SKM-1 treated with dmso at 0.1 percent for 144 hours (cell line): ENCODE measurements at regions not wholly inside any gene's neighbourhood (a gene's known extent, or its start where the extent isn't known, plus 50 kb on each side); places are given as distances from the start of the nearest gene placed in this dataset.
A peak's percentile ranks its signal among the peaks of the same experiment; 100 is the strongest.
"Not testable (repeated sequence)": the region's sequence is repeated elsewhere in the genome, so short reads cannot be mapped to it uniquely, and the experiment has no call there.

ENCODE experiments used
- DNase-seq: peaks from one replicate; lab custom pipeline; 2025; ENCODE audit not compliant: unreplicated experiment; lab: John Stamatoyannopoulos, UW

DNA sequence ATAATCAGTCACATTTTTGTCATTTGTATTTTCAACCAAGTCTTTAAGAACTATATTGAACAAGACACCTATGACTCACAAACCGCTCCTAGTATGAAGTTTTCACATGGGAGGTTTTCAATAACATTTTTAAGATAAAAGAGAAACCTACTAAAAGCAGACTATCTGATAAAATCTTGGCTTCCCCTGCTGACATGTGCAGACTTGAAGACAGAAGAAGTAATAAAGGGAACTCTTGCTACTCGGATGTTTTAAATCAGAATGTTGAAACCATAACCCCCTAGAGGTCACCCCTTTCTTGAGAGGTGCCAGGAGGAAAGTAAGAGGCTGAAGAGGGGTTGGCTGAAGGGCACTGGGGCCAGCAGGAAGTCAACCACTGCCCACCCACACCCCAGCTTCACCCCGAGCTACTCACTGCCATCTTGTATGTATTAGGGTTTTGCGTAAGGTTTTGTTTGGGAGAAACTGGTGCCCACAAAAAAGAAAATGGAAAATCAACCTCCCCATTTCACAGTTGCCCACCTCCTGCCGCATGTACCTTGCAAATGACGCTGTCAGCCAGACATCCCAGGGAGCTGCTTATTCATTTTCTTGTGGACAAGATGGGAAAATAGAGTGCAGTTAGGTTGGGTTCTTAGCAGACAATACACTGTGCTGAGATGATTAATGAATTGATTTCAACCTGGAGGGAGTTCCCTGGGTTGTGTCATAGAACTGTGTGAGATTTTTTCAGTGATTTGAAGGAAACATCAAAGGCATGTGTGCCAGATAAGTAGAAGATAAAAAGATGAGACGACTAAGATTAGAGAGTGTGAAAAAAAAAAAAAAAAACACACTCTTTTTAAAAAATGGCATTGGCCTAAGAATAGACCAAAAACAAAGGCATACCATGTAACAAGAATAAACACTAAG is 83.2 kb upstream of the TAB2 start:
- DNase-seq = peak; percentile 56

GRCh38 chr6:149235130-149235561 is 82.4 kb upstream of the TAB2 start:
- DNase-seq = peak; percentile 70

- no peak for DNase-seq
Observed at GRCh38 chr6:149236589-149236988, 80.9 kb upstream of the TAB2 start.

DNA sequence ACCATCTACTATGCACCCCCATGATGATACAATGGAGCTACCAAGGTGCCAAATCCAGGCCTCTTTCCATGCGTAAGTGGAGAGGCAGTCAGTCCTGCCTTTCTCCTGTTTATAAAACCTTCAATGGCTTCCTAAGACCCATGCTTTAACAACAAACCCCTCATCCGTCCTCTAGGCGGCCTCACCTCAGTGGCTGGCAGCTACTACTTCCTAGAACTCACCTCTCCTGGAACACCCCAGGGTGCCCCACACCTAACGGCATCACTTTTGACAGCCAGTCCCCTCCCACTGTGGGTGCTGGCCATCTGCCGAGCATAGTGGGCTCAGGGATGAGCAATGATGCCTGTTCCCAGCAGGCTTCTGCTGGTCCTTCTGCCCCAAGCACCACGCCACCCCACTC is 80.0 kb upstream of the TAB2 start:
- DNase-seq = no peak

DNA sequence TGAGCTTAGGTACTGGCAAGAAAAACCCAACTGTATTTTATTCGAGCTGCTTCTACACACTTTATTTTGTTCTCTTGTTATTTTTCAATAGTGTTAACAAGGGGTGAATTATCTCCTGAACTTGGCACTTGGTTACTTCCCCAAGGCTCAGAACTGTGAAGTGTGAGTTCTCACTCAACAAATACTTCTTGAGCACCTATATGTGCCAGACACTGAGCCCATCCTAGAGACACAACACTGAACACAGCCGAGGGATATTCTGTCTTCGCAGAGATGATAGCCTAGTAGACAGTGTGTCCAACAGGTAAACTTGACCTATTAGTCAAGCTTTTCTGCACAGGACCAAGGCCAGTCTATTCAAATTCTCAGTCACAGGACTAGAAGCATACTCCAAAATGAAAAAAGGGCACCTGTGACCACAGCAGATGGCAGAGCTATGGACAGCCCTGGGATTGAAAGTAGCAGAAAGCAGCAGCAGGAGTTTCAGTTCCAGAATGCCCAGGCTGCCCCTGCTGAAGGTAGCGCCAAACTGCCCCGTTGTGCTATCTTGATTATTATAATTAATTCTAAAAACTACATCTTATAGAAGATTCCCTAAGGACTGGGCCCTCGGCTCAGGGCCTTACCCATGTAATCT is 77.8 kb upstream of the TAB2 start:
- no peak for DNase-seq

GRCh38 chr6:149242883-149243282 is 74.6 kb upstream of the TAB2 start:
- DNase-seq = no peak

DNA sequence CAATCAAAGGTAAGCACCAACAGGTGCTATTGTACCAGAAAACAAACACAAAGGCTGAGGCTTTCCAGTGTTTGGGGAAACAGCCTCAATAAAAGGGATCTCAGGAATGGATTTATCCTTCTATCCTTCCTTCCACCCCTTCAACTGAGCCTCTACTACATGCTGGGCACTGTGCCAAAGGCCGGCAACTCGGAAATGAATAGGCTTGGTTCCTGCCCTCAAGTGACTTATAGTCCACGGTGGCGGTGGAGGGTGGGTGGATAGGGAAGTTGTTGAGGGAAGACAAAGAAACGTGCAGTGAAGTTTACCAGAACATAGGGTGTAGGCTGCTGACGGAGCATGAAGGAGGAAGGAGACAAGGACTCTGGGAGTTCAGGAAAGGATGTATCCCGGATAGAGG is 73.4 kb upstream of the TAB2 start:
- no peak for DNase-seq

- DNase-seq = peak; percentile 75
Observed at GRCh38 chr6:149246691-149247384, 70.7 kb upstream of the TAB2 start.

GRCh38 chr6:149247385-149247763 is 70.1 kb upstream of the TAB2 start:
- DNase-seq = no peak

GRCh38 chr6:149248263-149248662 is 69.2 kb upstream of the TAB2 start:
- not testable (repeated sequence) for DNase-seq

DNA sequence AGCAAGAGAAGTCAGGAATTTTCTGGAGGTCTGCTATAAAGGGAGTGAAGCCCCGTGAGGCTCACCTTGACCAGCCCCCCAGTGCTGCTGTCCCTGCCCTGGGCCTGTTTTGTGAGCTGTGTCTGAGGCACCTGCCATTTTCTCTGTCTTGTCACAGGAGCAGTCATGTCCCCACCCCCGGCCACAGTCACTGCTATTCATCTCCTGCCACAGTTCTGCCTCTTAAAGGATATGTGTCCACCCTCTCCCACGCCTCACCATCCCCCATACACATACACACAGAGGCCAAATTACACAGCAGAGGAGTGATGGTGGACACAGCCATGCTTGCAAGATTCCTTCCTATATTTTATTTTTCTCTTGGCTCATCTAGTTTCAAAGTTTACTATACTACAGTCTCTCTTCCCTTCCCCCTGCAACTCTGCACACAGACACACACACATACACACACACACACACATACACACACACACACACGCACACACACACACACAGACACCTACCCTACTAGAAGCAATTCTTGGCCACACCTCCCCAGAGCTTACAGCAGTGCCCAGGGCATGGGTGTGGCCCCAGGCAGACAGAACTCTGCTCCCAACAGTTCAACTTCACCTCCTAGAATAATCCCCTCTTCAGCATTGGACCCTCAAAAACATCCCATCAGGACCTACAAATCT is 68.7 kb upstream of the TAB2 start:
- no peak for DNase-seq

- DNase-seq = no peak
Observed at GRCh38 chr6:149249370-149250357, 67.8 kb upstream of the TAB2 start.

- no peak for DNase-seq
Observed at GRCh38 chr6:149250951-149251350, 66.6 kb upstream of the TAB2 start.

- DNase-seq = no peak
Observed at GRCh38 chr6:149252622-149253021, 64.9 kb upstream of the TAB2 start.

DNA sequence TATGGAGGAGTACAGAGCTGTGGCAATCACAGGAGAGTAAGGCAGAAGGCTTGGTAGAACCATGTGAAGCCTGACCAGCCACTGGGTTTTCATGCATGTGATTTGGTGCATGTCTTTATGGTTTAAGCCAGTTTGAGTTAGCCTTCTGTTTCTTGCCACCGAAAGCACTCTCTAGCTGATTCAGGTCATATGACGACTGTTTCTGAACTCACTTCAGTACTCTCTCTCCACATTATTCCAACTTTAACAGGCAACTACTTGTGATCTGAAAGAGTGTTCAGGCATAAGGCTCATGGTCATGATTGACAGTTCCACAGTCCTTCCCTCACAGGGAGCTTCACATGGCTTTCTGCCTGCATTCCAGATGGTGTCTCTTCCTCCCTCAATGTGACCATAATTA is 63.3 kb upstream of the TAB2 start:
- no peak for DNase-seq

DNA sequence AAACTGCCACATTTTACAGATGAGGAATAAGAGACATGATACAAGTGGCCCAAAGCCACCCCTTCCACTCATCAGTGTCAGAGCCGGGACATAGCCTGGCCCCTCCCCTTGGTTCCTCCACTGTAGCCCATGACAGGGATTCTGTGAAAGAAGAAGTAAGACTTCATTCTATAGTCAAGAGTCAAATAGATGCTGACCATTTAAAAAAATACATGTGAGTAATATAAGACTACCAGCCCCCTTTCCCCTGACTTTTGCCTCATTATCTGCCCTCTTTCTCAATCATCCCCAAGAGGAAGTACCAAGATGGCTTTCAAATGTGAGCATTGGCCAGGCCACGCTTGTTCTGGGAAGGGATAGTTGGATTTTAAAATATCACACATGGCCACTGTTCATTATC is 57.8 kb upstream of the TAB2 start:
- peak; percentile 42 for DNase-seq

DNA sequence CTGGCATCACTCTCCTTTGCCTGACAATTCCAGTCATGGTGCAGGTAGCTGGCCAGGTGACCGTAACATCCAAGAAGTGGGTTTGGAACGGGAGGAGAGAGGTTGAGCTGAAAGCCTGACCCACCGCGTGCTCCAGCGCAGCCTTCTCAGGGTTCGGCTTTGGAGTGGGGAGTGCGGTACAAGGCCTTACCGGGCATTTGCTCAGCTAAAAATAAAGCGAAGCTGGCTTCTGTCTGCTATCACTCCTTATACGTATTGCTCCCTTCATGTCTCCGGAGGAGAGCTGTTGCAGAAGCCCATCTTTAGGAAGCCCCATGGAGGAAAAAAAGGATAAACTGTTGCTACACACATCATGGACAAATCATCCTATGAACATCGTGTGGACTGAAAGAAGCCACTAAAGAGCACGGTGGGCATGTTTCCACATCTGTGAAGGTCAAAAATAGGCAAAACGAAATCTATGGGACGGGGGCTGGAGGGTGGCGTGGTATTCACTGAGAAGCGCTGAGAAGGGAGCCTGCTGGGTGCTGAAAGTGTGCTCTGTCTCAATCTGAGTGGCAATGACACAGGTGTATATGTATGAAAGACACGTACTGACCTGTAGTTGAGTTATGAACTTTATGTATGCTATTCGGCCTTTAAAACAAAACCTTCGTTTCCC is 57.2 kb upstream of the TAB2 start:
- no peak for DNase-seq

GRCh38 chr6:149261364-149262040 is 56.0 kb upstream of the TAB2 start:
- no peak for DNase-seq

DNA sequence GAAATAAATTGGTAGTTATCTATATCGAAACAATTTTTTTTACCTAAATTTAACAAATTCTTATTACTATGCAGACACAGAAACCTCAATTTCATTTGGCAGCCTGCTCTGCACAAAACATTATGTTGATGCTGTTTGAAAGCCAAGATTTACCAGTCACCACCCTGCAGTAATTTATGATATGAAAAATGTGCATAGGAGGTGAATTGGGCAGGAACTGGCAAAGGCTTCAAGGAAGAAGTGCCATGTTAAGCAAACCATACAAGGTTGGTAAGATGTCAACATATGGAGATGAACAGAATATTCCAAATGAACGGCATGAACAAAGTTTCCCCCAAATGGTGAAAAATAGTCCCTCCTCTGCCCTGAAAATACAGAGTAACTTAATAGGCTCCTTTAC is 54.2 kb upstream of the TAB2 start:
- no peak for DNase-seq
